HCT116 (cell line): ENCODE measurements at regions not wholly inside any gene's neighbourhood (a gene's known extent, or its start where the extent isn't known, plus 50 kb on each side); places are given as distances from the start of the nearest gene placed in this dataset.

ENCODE experiments used
- ATAC-seq: fragments of 200-7000 bp; cut with Tn5 transposase; 2 replicates; pipeline ENCODE4 v1.9.1; 2020; ENCODE audit warnings: mild to moderate bottlenecking, moderate library complexity
- BruUV-seq: library from RNA; stranded (reverse); fragments of 400-500 nt; replicated peaks from 2 replicates; lab custom pipeline; 2021; lab: Mats Ljungman, UMichigan
- CTCF ChIA-PET: fragments of 300-600 bp; sonication (Branson Sonifier 250); formaldehyde crosslinking; loops from one replicate; lab custom pipeline; 2021; ENCODE audit warnings: antibody characterized with exemption; lab: Charles Lee
- POLR2A ChIA-PET: fragments of 300-600, 350-600 bp; sonication (Branson Sonifier 250); formaldehyde crosslinking; loops from one replicate; lab custom pipeline; 2021; ENCODE audit warnings: antibody characterized with exemption; lab: Charles Lee
- RAD21 ChIA-PET, 2 experiments: fragments of 300-600 bp; sonication (Branson Sonifier 250); formaldehyde crosslinking; loops; one replicate each; lab custom pipeline; 2023; ENCODE audit warnings: low total read pairs in 2 of 2; ENCODE audit not compliant: uncharacterized antibody in 2 of 2, unreplicated experiment in 2 of 2, low non-redundant PET in 1 of 2; lab: Charles Lee
- DNase-seq: peaks from one replicate; pipeline ENCODE4 v3.0.0-alpha.2; 2010; ENCODE audit warnings: low read depth, low spot score
- H2AFZ ChIP-seq: fragments of 200-600 bp; shearing (Covaris generic), sonication (generic); 2 replicates; pipeline ENCODE4 v1.6.1; 2017; ENCODE audit warnings: low read depth, mixed run types, mixed read lengths, antibody characterized with exemption, low read length; ENCODE audit not compliant: poor library complexity, severe bottlenecking
- H3K27ac ChIP-seq: 2 replicates; pipeline ENCODE4 v1.5.1; 2012; ENCODE audit warnings: low read depth, low read length
- H3K27me3 ChIP-seq: fragments of 200-600 bp; sonication (generic); 2 replicates; pipeline ENCODE4 v1.6.1; 2016; ENCODE audit warnings: mixed run types, low read length, mixed read lengths; ENCODE audit not compliant: insufficient read depth
- H3K36me3 ChIP-seq, 2 experiments: fragments of 200-500 bp in 1 of 2; fragments of 200-600 bp in 1 of 2; sonication (Bioruptor generic) in 1 of 2; sonication (generic) in 1 of 2; 2 replicates each; pipeline versions ENCODE4 v1.5.1 to v1.6.1; 2014 to 2016; ENCODE audit warnings: low read length in 2 of 2, inconsistent platforms in 1 of 2, mixed read lengths in 1 of 2, mixed run types in 1 of 2; ENCODE audit not compliant: insufficient read depth in 2 of 2, control insufficient read depth in 1 of 2
- H3K4me1 ChIP-seq, 2 experiments: fragments of 200-600 bp in 1 of 2; sonication (generic) in 1 of 2; 2 replicates each; pipeline versions ENCODE4 v1.5.1 to v1.6.1; 2012 to 2017; ENCODE audit warnings: low read length in 2 of 2, inconsistent platforms in 1 of 2, mild to moderate bottlenecking in 1 of 2, mixed read lengths in 1 of 2, mixed run types in 1 of 2, moderate library complexity in 1 of 2; ENCODE audit not compliant: insufficient read depth in 2 of 2, control insufficient read depth in 1 of 2
- H3K4me2 ChIP-seq: fragments of 200-600 bp; sonication (generic); 2 replicates; pipeline ENCODE4 v1.6.1; 2017; ENCODE audit warnings: mixed run types, low read length, mixed read lengths
- H3K4me3 ChIP-seq, 2 experiments: fragments of 200-600 bp in 1 of 2; sonication (generic) in 1 of 2; replicated peaks in 1 of 2; 2 replicates each; pipeline ENCODE4 v1.5.1; 2011 to 2016; ENCODE audit warnings: low read length in 2 of 2, control low read depth in 1 of 2, low read depth in 1 of 2, mild to moderate bottlenecking in 1 of 2, mixed read lengths in 1 of 2, mixed run types in 1 of 2
- H3K79me2 ChIP-seq: fragments of 200-600 bp; sonication (generic); 2 replicates; pipeline ENCODE4 v1.6.1; 2017; ENCODE audit warnings: mild to moderate bottlenecking, mixed run types, low read length, moderate library complexity, mixed read lengths; ENCODE audit not compliant: insufficient read depth
- H3K9ac ChIP-seq: fragments of 200-600 bp; sonication (generic); 2 replicates; pipeline ENCODE4 v1.6.1; 2016; ENCODE audit warnings: low read length, mixed read lengths
- H3K9me2 ChIP-seq: fragments of 200-600 bp; sonication (generic), shearing (Covaris generic); 2 replicates; pipeline ENCODE4 v1.6.1; 2017; ENCODE audit warnings: mixed run types, mild to moderate bottlenecking, moderate library complexity; ENCODE audit not compliant: insufficient read depth
- H3K9me3 ChIP-seq, 2 experiments: fragments of 200-500 bp in 1 of 2; fragments of 200-600 bp in 1 of 2; sonication (Bioruptor generic) in 1 of 2; sonication (generic) in 1 of 2; 2 replicates each; pipeline ENCODE4 v1.6.1; 2014 to 2017; ENCODE audit warnings: low read length in 2 of 2, mixed read lengths in 2 of 2, inconsistent platforms in 1 of 2, low read depth in 1 of 2, mild to moderate bottlenecking in 1 of 2, mixed run types in 1 of 2, moderate library complexity in 1 of 2; ENCODE audit not compliant: control insufficient read depth in 1 of 2, insufficient read depth in 1 of 2
- H4K20me1 ChIP-seq: fragments of 200-600 bp; sonication (generic), shearing (Covaris generic); 2 replicates; pipeline ENCODE4 v1.6.1; 2017; ENCODE audit warnings: mixed run types, mild to moderate bottlenecking, moderate library complexity; ENCODE audit not compliant: insufficient read depth
- ATF3 ChIP-seq: IDR thresholded peaks from 2 replicates; pipeline ENCODE4 v1.6.1; 2012
- ELF1 ChIP-seq: IDR thresholded peaks from 2 replicates; pipeline ENCODE4 v1.6.1; 2012; ENCODE audit warnings: low read depth, borderline replicate concordance
- EZH2phosphoT487 ChIP-seq: fragments of 200-600 bp; IDR thresholded peaks from 2 replicates; pipeline ENCODE4 v1.6.1; 2018; ENCODE audit warnings: antibody characterized with exemption, borderline replicate concordance
- FOSL1 ChIP-seq: IDR thresholded peaks from 2 replicates; pipeline ENCODE4 v1.6.1; 2012; ENCODE audit warnings: low read depth
- JUND ChIP-seq: IDR thresholded peaks from 2 replicates; pipeline ENCODE4 v1.6.1; 2012
- POLR2A ChIP-seq: IDR thresholded peaks from 2 replicates; pipeline ENCODE4 v1.7.0; 2011; ENCODE audit warnings: borderline replicate concordance; ENCODE audit not compliant: insufficient read depth, insufficient read length; ENCODE audit errors: extremely low read depth
- POLR2AphosphoS5 ChIP-seq: IDR thresholded peaks from 2 replicates; pipeline ENCODE4 v1.6.1; 2011; ENCODE audit warnings: mild to moderate bottlenecking, low read depth, low read length, moderate library complexity
- RAD21 ChIP-seq: IDR thresholded peaks from 2 replicates; pipeline ENCODE4 v1.6.1; 2012; ENCODE audit warnings: low read depth, mild to moderate bottlenecking
- SIN3A ChIP-seq: IDR thresholded peaks from 2 replicates; pipeline ENCODE4 v1.6.1; 2012; ENCODE audit warnings: low read depth
- SRF ChIP-seq: IDR thresholded peaks from 2 replicates; pipeline ENCODE4 v1.6.1; 2012; ENCODE audit warnings: low read depth
- YY1 ChIP-seq: IDR thresholded peaks from 2 replicates; pipeline ENCODE4 v1.6.1; 2011; ENCODE audit warnings: low read length, low read depth, moderate library complexity, mild to moderate bottlenecking; ENCODE audit not compliant: insufficient replicate concordance; ENCODE audit errors: extremely low read depth
- intact Hi-C: fragments of 100-400 bp; cut with micrococcal nuclease; formaldehyde crosslinking; loops from 2 replicates; pipeline ENCODE4 v1.10.0; 2022
- TF ChIP-seq, protein P1 (sequence below): IDR thresholded peaks from 2 replicates; pipeline ENCODE4 v1.6.1; 2011; ENCODE audit warnings: mild to moderate bottlenecking, low read length, moderate library complexity; ENCODE audit not compliant: insufficient replicate concordance; ENCODE audit errors: extremely low read depth
- TF ChIP-seq, protein P2 (sequence below): IDR thresholded peaks from 2 replicates; pipeline ENCODE4 v1.6.1; 2012; ENCODE audit warnings: low read depth

DNA sequence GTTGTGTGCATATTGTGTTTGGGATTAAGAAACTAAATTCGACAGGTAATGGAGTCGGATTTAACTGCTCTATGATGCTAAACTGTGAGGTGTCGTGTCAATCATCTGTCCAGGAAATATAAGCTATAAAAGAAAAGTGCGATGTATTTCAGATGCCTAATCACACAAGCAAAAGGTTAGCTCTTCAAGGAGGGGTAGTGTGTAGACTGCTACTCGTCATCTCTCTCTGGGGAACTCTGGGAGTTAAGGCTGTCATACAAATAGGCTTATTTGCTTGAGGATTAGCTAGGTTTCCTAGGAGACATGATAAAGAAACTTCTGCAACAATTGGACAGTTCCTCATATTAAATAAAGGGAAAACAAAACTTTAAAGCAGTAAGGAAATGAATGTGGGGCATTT lies 462.1 kb downstream of the OLFM4 start:
- Histone ChIP-seq H4K20me1 (no peaks in the 10 kb centered on the region), H3K4me3 (no peak overlapping the region), H3K4me2 (no peak overlapping the region), H3K27ac (no peak overlapping the region), H3K9me3 (peaks cover 8 to 22% of the 10 kb centered on the region in 2 experiments; a peak in 3 of 4 replicates), H2AFZ (no peak overlapping the region), H3K9ac (no peak overlapping the region), H3K4me1 (no peaks in the 10 kb centered on the region), H3K36me3 (no peaks in the 10 kb centered on the region), H3K27me3 (no peaks in the 10 kb centered on the region), H3K79me2 (no peaks in the 10 kb centered on the region), H3K9me2 (no peaks in the 10 kb centered on the region)
- TF ChIP-seq POLR2AphosphoS5 (no peak), SIN3A (no peak), RAD21 (no peak), EZH2phosphoT487 (no peak), JUND (no peak), POLR2A (no peak), FOSL1 (no peak), ELF1 (no peak), SRF (no peak), ATF3 (no peak), YY1 (no peak)
- TF ChIP-seq, protein P1, sequence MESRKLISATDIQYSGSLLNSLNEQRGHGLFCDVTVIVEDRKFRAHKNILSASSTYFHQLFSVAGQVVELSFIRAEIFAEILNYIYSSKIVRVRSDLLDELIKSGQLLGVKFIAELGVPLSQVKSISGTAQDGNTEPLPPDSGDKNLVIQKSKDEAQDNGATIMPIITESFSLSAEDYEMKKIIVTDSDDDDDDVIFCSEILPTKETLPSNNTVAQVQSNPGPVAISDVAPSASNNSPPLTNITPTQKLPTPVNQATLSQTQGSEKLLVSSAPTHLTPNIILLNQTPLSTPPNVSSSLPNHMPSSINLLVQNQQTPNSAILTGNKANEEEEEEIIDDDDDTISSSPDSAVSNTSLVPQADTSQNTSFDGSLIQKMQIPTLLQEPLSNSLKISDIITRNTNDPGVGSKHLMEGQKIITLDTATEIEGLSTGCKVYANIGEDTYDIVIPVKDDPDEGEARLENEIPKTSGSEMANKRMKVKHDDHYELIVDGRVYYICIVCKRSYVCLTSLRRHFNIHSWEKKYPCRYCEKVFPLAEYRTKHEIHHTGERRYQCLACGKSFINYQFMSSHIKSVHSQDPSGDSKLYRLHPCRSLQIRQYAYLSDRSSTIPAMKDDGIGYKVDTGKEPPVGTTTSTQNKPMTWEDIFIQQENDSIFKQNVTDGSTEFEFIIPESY = no peak
- TF ChIP-seq, protein P2, sequence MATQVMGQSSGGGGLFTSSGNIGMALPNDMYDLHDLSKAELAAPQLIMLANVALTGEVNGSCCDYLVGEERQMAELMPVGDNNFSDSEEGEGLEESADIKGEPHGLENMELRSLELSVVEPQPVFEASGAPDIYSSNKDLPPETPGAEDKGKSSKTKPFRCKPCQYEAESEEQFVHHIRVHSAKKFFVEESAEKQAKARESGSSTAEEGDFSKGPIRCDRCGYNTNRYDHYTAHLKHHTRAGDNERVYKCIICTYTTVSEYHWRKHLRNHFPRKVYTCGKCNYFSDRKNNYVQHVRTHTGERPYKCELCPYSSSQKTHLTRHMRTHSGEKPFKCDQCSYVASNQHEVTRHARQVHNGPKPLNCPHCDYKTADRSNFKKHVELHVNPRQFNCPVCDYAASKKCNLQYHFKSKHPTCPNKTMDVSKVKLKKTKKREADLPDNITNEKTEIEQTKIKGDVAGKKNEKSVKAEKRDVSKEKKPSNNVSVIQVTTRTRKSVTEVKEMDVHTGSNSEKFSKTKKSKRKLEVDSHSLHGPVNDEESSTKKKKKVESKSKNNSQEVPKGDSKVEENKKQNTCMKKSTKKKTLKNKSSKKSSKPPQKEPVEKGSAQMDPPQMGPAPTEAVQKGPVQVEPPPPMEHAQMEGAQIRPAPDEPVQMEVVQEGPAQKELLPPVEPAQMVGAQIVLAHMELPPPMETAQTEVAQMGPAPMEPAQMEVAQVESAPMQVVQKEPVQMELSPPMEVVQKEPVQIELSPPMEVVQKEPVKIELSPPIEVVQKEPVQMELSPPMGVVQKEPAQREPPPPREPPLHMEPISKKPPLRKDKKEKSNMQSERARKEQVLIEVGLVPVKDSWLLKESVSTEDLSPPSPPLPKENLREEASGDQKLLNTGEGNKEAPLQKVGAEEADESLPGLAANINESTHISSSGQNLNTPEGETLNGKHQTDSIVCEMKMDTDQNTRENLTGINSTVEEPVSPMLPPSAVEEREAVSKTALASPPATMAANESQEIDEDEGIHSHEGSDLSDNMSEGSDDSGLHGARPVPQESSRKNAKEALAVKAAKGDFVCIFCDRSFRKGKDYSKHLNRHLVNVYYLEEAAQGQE = no peak
- intact Hi-C loops = no loop called here
- POLR2A ChIA-PET = no interaction called here
- ATAC-seq (no peak), DNase-seq (no peak)
- CTCF ChIA-PET = no interaction called here
- RAD21 ChIA-PET = no interaction called here
- no TSS peak for BruUV-seq
